ENCODE measurements at regions not wholly inside any gene's neighbourhood (a gene's known extent, or its start where the extent isn't known, plus 50 kb on each side); places are given as distances from the start of the nearest gene placed in this dataset.

DNA sequence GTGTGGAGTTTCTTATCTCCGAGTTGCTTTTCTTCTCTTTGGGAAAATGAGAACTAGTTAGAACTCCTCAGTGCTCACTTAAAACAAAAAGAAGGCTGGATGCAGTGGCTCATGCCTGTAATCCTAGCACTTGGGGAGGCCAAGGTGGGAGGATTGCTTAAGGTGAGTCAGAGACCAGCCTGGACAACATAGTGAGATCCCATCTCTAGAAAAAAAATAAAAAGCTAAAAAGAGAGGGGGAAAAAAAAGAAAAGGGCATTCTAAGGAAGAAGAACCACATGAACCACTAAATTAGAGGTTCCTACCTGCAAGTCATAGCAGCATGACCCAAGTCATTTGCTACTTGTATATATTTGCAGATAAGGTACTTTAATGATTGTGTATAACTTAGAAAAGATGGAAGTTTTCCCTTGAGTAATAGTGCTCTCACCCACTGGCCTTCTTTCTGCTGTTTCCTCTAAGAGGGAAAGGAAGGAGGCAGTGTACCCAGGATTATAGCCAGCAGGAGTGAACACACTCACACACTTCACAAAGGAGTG lies 87.8 kb downstream of the CCDC71L start:
- TF ChIP-seq POLR2A (IDR thresholded peaks at IDR 0.05) (no peak), POLR2AphosphoS5 (IDR thresholded peaks at IDR 0.05) (no peak)
- TF ChIP-seq, protein P1, sequence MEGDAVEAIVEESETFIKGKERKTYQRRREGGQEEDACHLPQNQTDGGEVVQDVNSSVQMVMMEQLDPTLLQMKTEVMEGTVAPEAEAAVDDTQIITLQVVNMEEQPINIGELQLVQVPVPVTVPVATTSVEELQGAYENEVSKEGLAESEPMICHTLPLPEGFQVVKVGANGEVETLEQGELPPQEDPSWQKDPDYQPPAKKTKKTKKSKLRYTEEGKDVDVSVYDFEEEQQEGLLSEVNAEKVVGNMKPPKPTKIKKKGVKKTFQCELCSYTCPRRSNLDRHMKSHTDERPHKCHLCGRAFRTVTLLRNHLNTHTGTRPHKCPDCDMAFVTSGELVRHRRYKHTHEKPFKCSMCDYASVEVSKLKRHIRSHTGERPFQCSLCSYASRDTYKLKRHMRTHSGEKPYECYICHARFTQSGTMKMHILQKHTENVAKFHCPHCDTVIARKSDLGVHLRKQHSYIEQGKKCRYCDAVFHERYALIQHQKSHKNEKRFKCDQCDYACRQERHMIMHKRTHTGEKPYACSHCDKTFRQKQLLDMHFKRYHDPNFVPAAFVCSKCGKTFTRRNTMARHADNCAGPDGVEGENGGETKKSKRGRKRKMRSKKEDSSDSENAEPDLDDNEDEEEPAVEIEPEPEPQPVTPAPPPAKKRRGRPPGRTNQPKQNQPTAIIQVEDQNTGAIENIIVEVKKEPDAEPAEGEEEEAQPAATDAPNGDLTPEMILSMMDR (IDR thresholded peaks at IDR 0.05 in 8 of 11, conservative IDR thresholded peaks at IDR 0.05 in 3 of 11), result no peak

Data from spleen (tissue), 7 donors.